Loucy (cell line): ENCODE measurements at regions not wholly inside any gene's neighbourhood (a gene's known extent, or its start where the extent isn't known, plus 50 kb on each side); places are given as distances from the start of the nearest gene placed in this dataset.

ENCODE experiments used
- H2AFZ ChIP-seq: fragments of 200-600 bp; sonication (generic); 2 replicates; pipeline ENCODE4 v1.6.0; 2016; ENCODE audit warnings: antibody characterized with exemption, mild to moderate bottlenecking, low read length, moderate library complexity
- H3F3A ChIP-seq: fragments of 200-600 bp; 2 replicates; pipeline ENCODE4 v1.6.0; 2016; ENCODE audit warnings: antibody characterized with exemption, low read depth, mild to moderate bottlenecking
- H3K27me3 ChIP-seq: fragments of 200-600 bp; sonication (generic); 2 replicates; pipeline ENCODE4 v1.6.1; 2014; ENCODE audit warnings: low read length, mild to moderate bottlenecking; ENCODE audit not compliant: insufficient read depth, poor library complexity, severe bottlenecking
- H3K36me3 ChIP-seq: fragments of 200-600 bp; sonication (generic); 2 replicates; pipeline ENCODE4 v1.6.1; 2016; ENCODE audit warnings: low read length; ENCODE audit not compliant: insufficient read depth
- H3K4me1 ChIP-seq: fragments of 200-600 bp; sonication (generic); 2 replicates; pipeline ENCODE4 v1.5.1; 2014; ENCODE audit warnings: low read length, mild to moderate bottlenecking; ENCODE audit not compliant: insufficient read depth, poor library complexity, severe bottlenecking
- H3K4me2 ChIP-seq: fragments of 200-600 bp; sonication (generic); 2 replicates; pipeline ENCODE4 v1.6.0; 2014; ENCODE audit warnings: antibody characterized with exemption, low read length, low read depth, mild to moderate bottlenecking; ENCODE audit not compliant: poor library complexity, severe bottlenecking
- H3K4me3 ChIP-seq: fragments of 200-600 bp; sonication (generic); 2 replicates; pipeline ENCODE4 v1.5.1; 2014; ENCODE audit warnings: low read length, mild to moderate bottlenecking, mixed read lengths; ENCODE audit not compliant: poor library complexity, severe bottlenecking
- H3K79me2 ChIP-seq: fragments of 200-600 bp; sonication (generic); 2 replicates; pipeline ENCODE4 v1.6.1; 2014; ENCODE audit warnings: low read length; ENCODE audit not compliant: insufficient read depth
- H3K9ac ChIP-seq: fragments of 200-600 bp; sonication (generic); 2 replicates; pipeline ENCODE4 v1.6.0; 2014; ENCODE audit warnings: mild to moderate bottlenecking, low read depth, low read length, moderate library complexity; ENCODE audit not compliant: poor library complexity, severe bottlenecking
- H3K9me2 ChIP-seq: fragments of 200-600 bp; sonication (generic); replicated peaks from 2 replicates; pipeline ENCODE4 v1.6.1; 2016; ENCODE audit warnings: low read depth, low read length, mixed read lengths
- H3K9me3 ChIP-seq: fragments of 200-600 bp; sonication (generic); 2 replicates; pipeline ENCODE4 v1.6.1; 2014; ENCODE audit warnings: mild to moderate bottlenecking, antibody characterized with exemption, low read length, low read depth; ENCODE audit not compliant: insufficient read depth
- H4K20me1 ChIP-seq: fragments of 200-600 bp; sonication (generic); 2 replicates; pipeline ENCODE4 v1.6.0; 2014; ENCODE audit warnings: antibody characterized with exemption, low read length, mild to moderate bottlenecking; ENCODE audit not compliant: insufficient read depth, poor library complexity, severe bottlenecking
- CTCF ChIP-seq: fragments of 200-600 bp; sonication (generic); conservative IDR thresholded peaks from 2 replicates; pipeline ENCODE4 v1.5.1; 2014; ENCODE audit warnings: mild to moderate bottlenecking, antibody characterized with exemption, low read length
- EZH2phosphoT487 ChIP-seq: fragments of 200-600 bp; IDR thresholded peaks from 2 replicates; pipeline ENCODE4 v1.6.1; 2018; ENCODE audit warnings: antibody characterized with exemption, mild to moderate bottlenecking, moderate library complexity, borderline replicate concordance

GRCh38 chr4:38317041-38317674, 346.8 kb upstream of the KLF3 start:
- no peaks in the 10 kb centered on the region for H3K79me2 ChIP-seq
- H3K4me3 ChIP-seq = no peak overlapping the region
- H4K20me1 ChIP-seq = no peaks in the 10 kb centered on the region
- H3F3A ChIP-seq = no peaks in the 10 kb centered on the region
- H3K9me2 ChIP-seq = no peaks in the 10 kb centered on the region
- no peaks in the 10 kb centered on the region for H3K36me3 ChIP-seq
- H3K9ac ChIP-seq = no peak overlapping the region
- no peaks in the 10 kb centered on the region for H3K27me3 ChIP-seq
- TF ChIP-seq EZH2phosphoT487 = no peak
- TF ChIP-seq CTCF = no peak
- no peak overlapping the region for H2AFZ ChIP-seq
- no peaks in the 10 kb centered on the region for H3K4me1 ChIP-seq
- H3K9me3 ChIP-seq = no peaks in the 10 kb centered on the region
- H3K4me2 ChIP-seq = no peak overlapping the region

GRCh38 chr4:38318737-38319455, 345.1 kb upstream of the KLF3 start:
- H3K4me1 ChIP-seq = no peaks in the 10 kb centered on the region
- peak overlapping the region; percentile 47 for H3K4me2 ChIP-seq
- no peak overlapping the region for H3K9ac ChIP-seq
- H3K9me2 ChIP-seq = no peaks in the 10 kb centered on the region
- H4K20me1 ChIP-seq = no peaks in the 10 kb centered on the region
- TF ChIP-seq EZH2phosphoT487 = no peak
- TF ChIP-seq CTCF = no peak
- peak overlapping the region; percentile 36 for H3K4me3 ChIP-seq
- H3K9me3 ChIP-seq = no peaks in the 10 kb centered on the region
- H2AFZ ChIP-seq = peak overlapping the region; percentile 84
- no peaks in the 10 kb centered on the region for H3K79me2 ChIP-seq
- no peaks in the 10 kb centered on the region for H3F3A ChIP-seq
- H3K36me3 ChIP-seq = no peaks in the 10 kb centered on the region
- H3K27me3 ChIP-seq = no peaks in the 10 kb centered on the region

- Histone ChIP-seq H3K4me1 (no peaks in the 10 kb centered on the region), H3K4me2 (peak overlapping the region; percentile 47), H4K20me1 (no peaks in the 10 kb centered on the region), H3F3A (no peaks in the 10 kb centered on the region), H3K4me3 (peak overlapping the region; percentile 36), H3K9me2 (no peaks in the 10 kb centered on the region), H3K9ac (no peak overlapping the region), H3K79me2 (no peaks in the 10 kb centered on the region), H3K36me3 (no peaks in the 10 kb centered on the region), H3K9me3 (no peaks in the 10 kb centered on the region), H3K27me3 (no peaks in the 10 kb centered on the region), H2AFZ (peak overlapping the region; percentile 84)
- peak; percentile 99 for TF ChIP-seq CTCF
- TF ChIP-seq EZH2phosphoT487 = no peak
These were observed 344.3 kb upstream of the KLF3 start for GRCh38 chr4:38319456-38320342.
